ENCODE measurements at regions not wholly inside any gene's neighbourhood (a gene's known extent, or its start where the extent isn't known, plus 50 kb on each side); places are given as distances from the start of the nearest gene placed in this dataset.

DNA sequence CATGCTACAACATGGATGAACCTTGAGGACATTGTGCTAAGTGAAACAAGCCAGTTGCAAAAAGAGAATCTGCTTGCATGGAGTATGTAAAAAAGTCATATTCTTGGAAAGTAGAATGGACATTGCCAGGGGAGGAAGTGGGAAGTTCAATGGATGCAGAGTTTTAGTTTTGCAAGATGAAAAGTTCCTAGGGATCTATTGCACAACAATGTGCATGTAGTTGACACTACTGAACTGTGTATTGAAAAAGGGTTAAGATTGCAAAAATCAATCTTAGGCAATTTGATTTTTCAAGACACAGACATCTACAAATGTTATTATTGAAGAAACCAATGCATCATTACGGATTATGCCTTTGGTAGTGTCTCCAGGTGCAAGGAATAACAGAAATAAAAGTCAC, 50.3 kb upstream of the MAGI3 start:
- H3K23ac ChIP-seq (ENCODE audit: insufficient read length, low read depth, low read length), result no peak overlapping the region
- no peak overlapping the region for H2BK15ac ChIP-seq (ENCODE audit: low read depth, low read length)
- H4K5ac ChIP-seq (ENCODE audit: insufficient read length, low read depth, low read length), result no peak overlapping the region
- no peaks in the 10 kb centered on the region for H3K23me2 ChIP-seq (ENCODE audit: insufficient read length, low read depth, low read length, poor library complexity, severe bottlenecking)
- WGBS (ENCODE audit: extremely low coverage, insufficient read length, low lambda C conversion rate), result no CpG with 5 or more reads among the region's 1 CpG
- no peak overlapping the region for H4K91ac ChIP-seq (ENCODE audit: insufficient read length, low read depth, low read length)
- H2AFZ ChIP-seq (ENCODE audit: low read length), result no peak overlapping the region
- H3K79me1 ChIP-seq (ENCODE audit: insufficient read depth, low read depth, low read length, poor library complexity, severe bottlenecking), result no peaks in the 10 kb centered on the region
- no peak overlapping the region for H2BK20ac ChIP-seq (ENCODE audit: low read depth, low read length, poor library complexity, severe bottlenecking)
- H3K9me3 ChIP-seq (ENCODE audit: control insufficient read depth, low read depth, low read length), result no peaks in the 10 kb centered on the region
- H3K4me2 ChIP-seq (ENCODE audit: insufficient read depth, insufficient read length, low read length), result no peak overlapping the region
- no peaks in the 10 kb centered on the region for H3K27me3 ChIP-seq (ENCODE audit: insufficient read depth, low read length)
- H3K56ac ChIP-seq (ENCODE audit: insufficient read length, low read depth, low read length), result no peak overlapping the region
- TF ChIP-seq, protein P1, sequence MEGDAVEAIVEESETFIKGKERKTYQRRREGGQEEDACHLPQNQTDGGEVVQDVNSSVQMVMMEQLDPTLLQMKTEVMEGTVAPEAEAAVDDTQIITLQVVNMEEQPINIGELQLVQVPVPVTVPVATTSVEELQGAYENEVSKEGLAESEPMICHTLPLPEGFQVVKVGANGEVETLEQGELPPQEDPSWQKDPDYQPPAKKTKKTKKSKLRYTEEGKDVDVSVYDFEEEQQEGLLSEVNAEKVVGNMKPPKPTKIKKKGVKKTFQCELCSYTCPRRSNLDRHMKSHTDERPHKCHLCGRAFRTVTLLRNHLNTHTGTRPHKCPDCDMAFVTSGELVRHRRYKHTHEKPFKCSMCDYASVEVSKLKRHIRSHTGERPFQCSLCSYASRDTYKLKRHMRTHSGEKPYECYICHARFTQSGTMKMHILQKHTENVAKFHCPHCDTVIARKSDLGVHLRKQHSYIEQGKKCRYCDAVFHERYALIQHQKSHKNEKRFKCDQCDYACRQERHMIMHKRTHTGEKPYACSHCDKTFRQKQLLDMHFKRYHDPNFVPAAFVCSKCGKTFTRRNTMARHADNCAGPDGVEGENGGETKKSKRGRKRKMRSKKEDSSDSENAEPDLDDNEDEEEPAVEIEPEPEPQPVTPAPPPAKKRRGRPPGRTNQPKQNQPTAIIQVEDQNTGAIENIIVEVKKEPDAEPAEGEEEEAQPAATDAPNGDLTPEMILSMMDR (conservative IDR thresholded peaks at IDR 0.05), result no peak
- H3K4me1 ChIP-seq (ENCODE audit: insufficient read depth, low read length), result no peaks in the 10 kb centered on the region
- no peak overlapping the region for H3K4me3 Mint-ChIP-seq
- no peak overlapping the region for H2BK5ac ChIP-seq (ENCODE audit: insufficient read length, low read length)
- H4K8ac ChIP-seq (replicated peaks; ENCODE audit: insufficient read length, low read depth, low read length), result no peak overlapping the region
- no peaks in the 10 kb centered on the region for H4K20me1 ChIP-seq (ENCODE audit: control insufficient read depth, insufficient read depth, insufficient read length)
- H3K4me1 Mint-ChIP-seq, result no peaks in the 10 kb centered on the region
- H3K9me3 Mint-ChIP-seq, result no peaks in the 10 kb centered on the region; a peak in 1 of 5 replicates
- H2AK5ac ChIP-seq (ENCODE audit: insufficient read length, low read length), result no peak overlapping the region
- no peak overlapping the region for H3K14ac ChIP-seq (ENCODE audit: insufficient read depth, low read length)
- H3K27ac Mint-ChIP-seq, result no peak overlapping the region
- H3K9ac ChIP-seq (ENCODE audit: extremely low read depth, insufficient read length, low read length), result no peak overlapping the region
- H2BK12ac ChIP-seq (ENCODE audit: insufficient read length, low read depth, low read length), result no peak overlapping the region
- H3K4ac ChIP-seq (ENCODE audit: low read depth, low read length), result no peak overlapping the region
- H3K27ac ChIP-seq (ENCODE audit: insufficient read length, low read depth, low read length), result no peak overlapping the region
- no peak overlapping the region for H3T11ph ChIP-seq (ENCODE audit: low read length)
- DNase-seq, result no peak
- no peak overlapping the region for H3K18ac ChIP-seq (ENCODE audit: insufficient read length, low read depth, low read length)
- H2BK120ac ChIP-seq (ENCODE audit: low read depth, low read length, poor library complexity, severe bottlenecking), result no peak overlapping the region
- peaks cover 5% of the 10 kb centered on the region; the same call in 1 of the 2 replicates for H3K27me3 Mint-ChIP-seq (ENCODE audit: low read depth)
- no peaks in the 10 kb centered on the region for H3K79me2 ChIP-seq (ENCODE audit: insufficient read depth, low read length)
- no peaks in the 10 kb centered on the region for H3K36me3 Mint-ChIP-seq (ENCODE audit: insufficient read depth in 1 of 3, low read depth in 3 of 3)
